IMR-90 (cell line): ENCODE measurements at regions not wholly inside any gene's neighbourhood (a gene's known extent, or its start where the extent isn't known, plus 50 kb on each side); places are given as distances from the start of the nearest gene placed in this dataset.

Experiments used
- CTCF ChIP-seq: conservative IDR thresholded peaks from 2 replicates; pipeline ENCODE4 v1.5.1; 2012; ENCODE audit warnings: mild to moderate bottlenecking, low read depth, low read length, improper control_type of control experiment
- USF2 ChIP-seq: fragments of 150-350 bp; IDR thresholded peaks from 2 replicates; pipeline ENCODE4 v1.6.1; 2017; ENCODE audit warnings: mild to moderate bottlenecking, antibody characterized with exemption, low read length, low read depth

- TF ChIP-seq USF2: no peak
- TF ChIP-seq CTCF: no peak
Observed at GRCh38 chr6:14350210-14350609, 232.6 kb downstream of the CD83 start.
